PFSK-1 (cell line): ENCODE measurements at regions not wholly inside any gene's neighbourhood (a gene's known extent, or its start where the extent isn't known, plus 50 kb on each side); places are given as distances from the start of the nearest gene placed in this dataset.

Source experiments
- POLR2AphosphoS5 ChIP-seq: IDR thresholded peaks from 2 replicates; pipeline ENCODE4 v1.6.1; 2012; ENCODE audit warnings: low read depth, mild to moderate bottlenecking, control low read depth, low read length, moderate library complexity
- TAF1 ChIP-seq: IDR thresholded peaks from 2 replicates; pipeline ENCODE4 v1.6.1; 2012; ENCODE audit warnings: low read length, control low read depth, borderline replicate concordance; ENCODE audit not compliant: insufficient read depth

GRCh38 chrX:109140463-109140862 lies 341.4 kb downstream of the GUCY2F start:
- TF ChIP-seq TAF1, result no peak
- TF ChIP-seq POLR2AphosphoS5, result no peak
